HCT116 (cell line): ENCODE measurements at regions not wholly inside any gene's neighbourhood (a gene's known extent, or its start where the extent isn't known, plus 50 kb on each side); places are given as distances from the start of the nearest gene placed in this dataset.

Source experiments
- ATAC-seq: fragments of 200-7000 bp; cut with Tn5 transposase; 2 replicates; pipeline ENCODE4 v1.9.1; 2020; ENCODE audit warnings: mild to moderate bottlenecking, moderate library complexity
- BruUV-seq: library from RNA; stranded (reverse); fragments of 400-500 nt; replicated peaks from 2 replicates; lab custom pipeline; 2021; lab: Mats Ljungman, UMichigan
- CTCF ChIA-PET: fragments of 300-600 bp; sonication (Branson Sonifier 250); formaldehyde crosslinking; loops from one replicate; lab custom pipeline; 2021; ENCODE audit warnings: antibody characterized with exemption; lab: Charles Lee
- POLR2A ChIA-PET: fragments of 300-600, 350-600 bp; sonication (Branson Sonifier 250); formaldehyde crosslinking; loops from one replicate; lab custom pipeline; 2021; ENCODE audit warnings: antibody characterized with exemption; lab: Charles Lee
- RAD21 ChIA-PET, 2 experiments: fragments of 300-600 bp; sonication (Branson Sonifier 250); formaldehyde crosslinking; loops; one replicate each; lab custom pipeline; 2023; ENCODE audit warnings: low total read pairs in 2 of 2; ENCODE audit not compliant: uncharacterized antibody in 2 of 2, unreplicated experiment in 2 of 2, low non-redundant PET in 1 of 2; lab: Charles Lee
- DNase-seq: peaks from one replicate; pipeline ENCODE4 v3.0.0-alpha.2; 2010; ENCODE audit warnings: low read depth, low spot score
- H2AFZ ChIP-seq: fragments of 200-600 bp; shearing (Covaris generic), sonication (generic); 2 replicates; pipeline ENCODE4 v1.6.1; 2017; ENCODE audit warnings: low read depth, mixed run types, mixed read lengths, antibody characterized with exemption, low read length; ENCODE audit not compliant: poor library complexity, severe bottlenecking
- H3K27ac ChIP-seq: 2 replicates; pipeline ENCODE4 v1.5.1; 2012; ENCODE audit warnings: low read depth, low read length
- H3K27me3 ChIP-seq: fragments of 200-600 bp; sonication (generic); 2 replicates; pipeline ENCODE4 v1.6.1; 2016; ENCODE audit warnings: mixed run types, low read length, mixed read lengths; ENCODE audit not compliant: insufficient read depth
- H3K36me3 ChIP-seq, 2 experiments: fragments of 200-500 bp in 1 of 2; fragments of 200-600 bp in 1 of 2; sonication (Bioruptor generic) in 1 of 2; sonication (generic) in 1 of 2; 2 replicates each; pipeline versions ENCODE4 v1.5.1 to v1.6.1; 2014 to 2016; ENCODE audit warnings: low read length in 2 of 2, inconsistent platforms in 1 of 2, mixed read lengths in 1 of 2, mixed run types in 1 of 2; ENCODE audit not compliant: insufficient read depth in 2 of 2, control insufficient read depth in 1 of 2
- H3K4me1 ChIP-seq, 2 experiments: fragments of 200-600 bp in 1 of 2; sonication (generic) in 1 of 2; 2 replicates each; pipeline versions ENCODE4 v1.5.1 to v1.6.1; 2012 to 2017; ENCODE audit warnings: low read length in 2 of 2, inconsistent platforms in 1 of 2, mild to moderate bottlenecking in 1 of 2, mixed read lengths in 1 of 2, mixed run types in 1 of 2, moderate library complexity in 1 of 2; ENCODE audit not compliant: insufficient read depth in 2 of 2, control insufficient read depth in 1 of 2
- H3K4me2 ChIP-seq: fragments of 200-600 bp; sonication (generic); 2 replicates; pipeline ENCODE4 v1.6.1; 2017; ENCODE audit warnings: mixed run types, low read length, mixed read lengths
- H3K4me3 ChIP-seq, 2 experiments: fragments of 200-600 bp in 1 of 2; sonication (generic) in 1 of 2; replicated peaks in 1 of 2; 2 replicates each; pipeline ENCODE4 v1.5.1; 2011 to 2016; ENCODE audit warnings: low read length in 2 of 2, control low read depth in 1 of 2, low read depth in 1 of 2, mild to moderate bottlenecking in 1 of 2, mixed read lengths in 1 of 2, mixed run types in 1 of 2
- H3K79me2 ChIP-seq: fragments of 200-600 bp; sonication (generic); 2 replicates; pipeline ENCODE4 v1.6.1; 2017; ENCODE audit warnings: mild to moderate bottlenecking, mixed run types, low read length, moderate library complexity, mixed read lengths; ENCODE audit not compliant: insufficient read depth
- H3K9ac ChIP-seq: fragments of 200-600 bp; sonication (generic); 2 replicates; pipeline ENCODE4 v1.6.1; 2016; ENCODE audit warnings: low read length, mixed read lengths
- H3K9me2 ChIP-seq: fragments of 200-600 bp; sonication (generic), shearing (Covaris generic); 2 replicates; pipeline ENCODE4 v1.6.1; 2017; ENCODE audit warnings: mixed run types, mild to moderate bottlenecking, moderate library complexity; ENCODE audit not compliant: insufficient read depth
- H3K9me3 ChIP-seq, 2 experiments: fragments of 200-500 bp in 1 of 2; fragments of 200-600 bp in 1 of 2; sonication (Bioruptor generic) in 1 of 2; sonication (generic) in 1 of 2; 2 replicates each; pipeline ENCODE4 v1.6.1; 2014 to 2017; ENCODE audit warnings: low read length in 2 of 2, mixed read lengths in 2 of 2, inconsistent platforms in 1 of 2, low read depth in 1 of 2, mild to moderate bottlenecking in 1 of 2, mixed run types in 1 of 2, moderate library complexity in 1 of 2; ENCODE audit not compliant: control insufficient read depth in 1 of 2, insufficient read depth in 1 of 2
- H4K20me1 ChIP-seq: fragments of 200-600 bp; sonication (generic), shearing (Covaris generic); 2 replicates; pipeline ENCODE4 v1.6.1; 2017; ENCODE audit warnings: mixed run types, mild to moderate bottlenecking, moderate library complexity; ENCODE audit not compliant: insufficient read depth
- CEBPB ChIP-seq: IDR thresholded peaks from 2 replicates; pipeline ENCODE4 v1.6.1; 2012; ENCODE audit warnings: low read depth
- EGR1 ChIP-seq: IDR thresholded peaks from 2 replicates; pipeline ENCODE4 v1.6.1; 2012; ENCODE audit warnings: low read depth
- ELF1 ChIP-seq: IDR thresholded peaks from 2 replicates; pipeline ENCODE4 v1.6.1; 2012; ENCODE audit warnings: low read depth, borderline replicate concordance
- EZH2 ChIP-seq: fragments of 200-600 bp; sonication (generic); IDR thresholded peaks from 2 replicates; pipeline ENCODE4 v1.6.1; 2017; ENCODE audit warnings: antibody characterized with exemption, mixed run types
- EZH2phosphoT487 ChIP-seq: fragments of 200-600 bp; IDR thresholded peaks from 2 replicates; pipeline ENCODE4 v1.6.1; 2018; ENCODE audit warnings: antibody characterized with exemption, borderline replicate concordance
- JUND ChIP-seq: IDR thresholded peaks from 2 replicates; pipeline ENCODE4 v1.6.1; 2012
- POLR2A ChIP-seq: IDR thresholded peaks from 2 replicates; pipeline ENCODE4 v1.7.0; 2011; ENCODE audit warnings: borderline replicate concordance; ENCODE audit not compliant: insufficient read depth, insufficient read length; ENCODE audit errors: extremely low read depth
- POLR2AphosphoS5 ChIP-seq: IDR thresholded peaks from 2 replicates; pipeline ENCODE4 v1.6.1; 2011; ENCODE audit warnings: mild to moderate bottlenecking, low read depth, low read length, moderate library complexity
- RAD21 ChIP-seq: IDR thresholded peaks from 2 replicates; pipeline ENCODE4 v1.6.1; 2012; ENCODE audit warnings: low read depth, mild to moderate bottlenecking
- SIN3A ChIP-seq: IDR thresholded peaks from 2 replicates; pipeline ENCODE4 v1.6.1; 2012; ENCODE audit warnings: low read depth
- SRF ChIP-seq: IDR thresholded peaks from 2 replicates; pipeline ENCODE4 v1.6.1; 2012; ENCODE audit warnings: low read depth
- TCF7L2 ChIP-seq: IDR thresholded peaks from 2 replicates; pipeline ENCODE4 v1.7.0; 2011; ENCODE audit warnings: borderline replicate concordance, inconsistent platforms; ENCODE audit not compliant: insufficient read depth, insufficient read length; ENCODE audit errors: extremely low read depth
- YY1 ChIP-seq: IDR thresholded peaks from 2 replicates; pipeline ENCODE4 v1.6.1; 2011; ENCODE audit warnings: low read length, low read depth, moderate library complexity, mild to moderate bottlenecking; ENCODE audit not compliant: insufficient replicate concordance; ENCODE audit errors: extremely low read depth
- ZBTB33 ChIP-seq: IDR thresholded peaks from 2 replicates; pipeline ENCODE4 v1.6.1; 2011; ENCODE audit warnings: mild to moderate bottlenecking, low read length, moderate library complexity; ENCODE audit not compliant: insufficient replicate concordance; ENCODE audit errors: extremely low read depth
- ZFX ChIP-seq: fragments of 450-650 bp; IDR thresholded peaks from 2 replicates; pipeline ENCODE4 v1.6.1; 2017
- intact Hi-C: fragments of 100-400 bp; cut with micrococcal nuclease; formaldehyde crosslinking; loops from 2 replicates; pipeline ENCODE4 v1.10.0; 2022
- TF ChIP-seq, protein P1 (sequence below): IDR thresholded peaks from 2 replicates; pipeline ENCODE4 v1.6.1; 2012
- TF ChIP-seq, protein P2 (sequence below): IDR thresholded peaks from 2 replicates; pipeline ENCODE4 v1.6.1; 2012

DNA sequence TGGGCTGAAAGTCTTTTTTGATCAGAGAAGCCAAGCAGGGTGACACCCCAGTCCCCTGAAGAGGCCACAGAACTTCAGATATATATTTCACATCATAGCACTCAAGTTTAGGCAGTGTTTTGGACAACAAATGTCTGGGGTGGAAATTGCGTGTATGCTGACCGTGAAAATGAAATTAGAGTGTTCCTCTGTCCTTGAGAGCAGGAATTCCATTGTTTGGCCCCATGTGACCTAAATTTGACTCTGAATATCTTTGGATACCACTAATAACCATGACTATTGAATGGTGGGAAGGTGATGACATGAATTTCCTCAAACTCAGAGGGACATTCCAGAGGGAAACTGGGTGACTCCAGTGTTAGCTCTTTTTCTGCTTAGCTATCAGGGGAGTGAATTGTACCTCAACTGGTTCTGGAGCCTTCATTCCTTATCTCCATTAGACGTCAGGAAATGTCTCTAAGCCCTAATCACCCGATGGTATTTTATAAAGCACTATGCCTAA lies 263.5 kb upstream of the RASGRP1 start:
- TF ChIP-seq RAD21 (no peak), TCF7L2 (no peak), POLR2AphosphoS5 (no peak), POLR2A (no peak), YY1 (no peak), SIN3A (no peak), JUND (no peak), CEBPB (no peak), EGR1 (no peak), EZH2phosphoT487 (no peak), ZFX (no peak), EZH2 (no peak), ZBTB33 (no peak), ELF1 (no peak), SRF (no peak)
- TF ChIP-seq, protein P1, sequence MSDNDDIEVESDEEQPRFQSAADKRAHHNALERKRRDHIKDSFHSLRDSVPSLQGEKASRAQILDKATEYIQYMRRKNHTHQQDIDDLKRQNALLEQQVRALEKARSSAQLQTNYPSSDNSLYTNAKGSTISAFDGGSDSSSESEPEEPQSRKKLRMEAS = no peak
- TF ChIP-seq, protein P2, sequence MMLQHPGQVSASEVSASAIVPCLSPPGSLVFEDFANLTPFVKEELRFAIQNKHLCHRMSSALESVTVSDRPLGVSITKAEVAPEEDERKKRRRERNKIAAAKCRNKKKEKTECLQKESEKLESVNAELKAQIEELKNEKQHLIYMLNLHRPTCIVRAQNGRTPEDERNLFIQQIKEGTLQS = no peak
- no peak overlapping the region for H3K27ac ChIP-seq
- ChIA-PET CTCF (no interaction called here), RAD21 (no interaction called here), POLR2A (no interaction called here)
- H3K4me3 ChIP-seq = no peak overlapping the region
- intact Hi-C loops = no loop called here
- H3K79me2 ChIP-seq = no peaks in the 10 kb centered on the region
- H4K20me1 ChIP-seq = no peaks in the 10 kb centered on the region
- no peak overlapping the region for H2AFZ ChIP-seq
- ATAC-seq (no peak), DNase-seq (no peak)
- BruUV-seq = no TSS peak
- no peak overlapping the region for H3K9ac ChIP-seq
- H3K36me3 ChIP-seq = no peaks in the 10 kb centered on the region
- no peaks in the 10 kb centered on the region for H3K9me2 ChIP-seq
- no peaks in the 10 kb centered on the region for H3K9me3 ChIP-seq
- H3K4me1 ChIP-seq = no peaks in the 10 kb centered on the region
- H3K4me2 ChIP-seq = no peak overlapping the region
- H3K27me3 ChIP-seq = peaks cover 18% of the 10 kb centered on the region
